Loucy (cell line): ENCODE measurements at regions not wholly inside any gene's neighbourhood (a gene's known extent, or its start where the extent isn't known, plus 50 kb on each side); places are given as distances from the start of the nearest gene placed in this dataset.
"Not testable (repeated sequence)": the region's sequence is repeated elsewhere in the genome, so short reads cannot be mapped to it uniquely, and the experiment has no call there.

Source experiments
- EZH2phosphoT487 ChIP-seq: fragments of 200-600 bp; IDR thresholded peaks from 2 replicates; pipeline ENCODE4 v1.6.1; 2018; ENCODE audit warnings: antibody characterized with exemption, mild to moderate bottlenecking, moderate library complexity, borderline replicate concordance
- TF ChIP-seq, protein P1 (sequence below): fragments of 200-600 bp; sonication (generic); conservative IDR thresholded peaks from 2 replicates; pipeline ENCODE4 v1.5.1; 2014; ENCODE audit warnings: mild to moderate bottlenecking, antibody characterized with exemption, low read length

DNA sequence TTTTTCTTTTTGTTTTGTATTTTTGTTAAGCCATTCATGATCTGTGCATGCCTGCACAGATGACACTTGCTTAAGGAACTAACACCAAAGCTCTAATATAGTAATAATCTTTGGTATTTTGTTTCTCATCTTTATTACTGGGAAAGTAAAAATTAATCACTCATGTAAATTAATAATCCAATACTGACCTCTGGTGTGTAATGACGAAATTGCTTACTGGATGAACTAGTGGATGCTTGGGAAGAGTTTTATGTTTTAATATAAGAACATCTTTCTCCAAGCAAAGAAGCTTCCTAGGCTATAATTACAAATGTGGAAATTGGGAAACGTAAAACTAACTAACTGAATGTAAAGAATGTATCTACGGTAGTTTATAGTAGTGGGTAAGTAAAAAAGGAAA is 147.9 kb downstream of the POTEC start:
- TF ChIP-seq, protein P1, sequence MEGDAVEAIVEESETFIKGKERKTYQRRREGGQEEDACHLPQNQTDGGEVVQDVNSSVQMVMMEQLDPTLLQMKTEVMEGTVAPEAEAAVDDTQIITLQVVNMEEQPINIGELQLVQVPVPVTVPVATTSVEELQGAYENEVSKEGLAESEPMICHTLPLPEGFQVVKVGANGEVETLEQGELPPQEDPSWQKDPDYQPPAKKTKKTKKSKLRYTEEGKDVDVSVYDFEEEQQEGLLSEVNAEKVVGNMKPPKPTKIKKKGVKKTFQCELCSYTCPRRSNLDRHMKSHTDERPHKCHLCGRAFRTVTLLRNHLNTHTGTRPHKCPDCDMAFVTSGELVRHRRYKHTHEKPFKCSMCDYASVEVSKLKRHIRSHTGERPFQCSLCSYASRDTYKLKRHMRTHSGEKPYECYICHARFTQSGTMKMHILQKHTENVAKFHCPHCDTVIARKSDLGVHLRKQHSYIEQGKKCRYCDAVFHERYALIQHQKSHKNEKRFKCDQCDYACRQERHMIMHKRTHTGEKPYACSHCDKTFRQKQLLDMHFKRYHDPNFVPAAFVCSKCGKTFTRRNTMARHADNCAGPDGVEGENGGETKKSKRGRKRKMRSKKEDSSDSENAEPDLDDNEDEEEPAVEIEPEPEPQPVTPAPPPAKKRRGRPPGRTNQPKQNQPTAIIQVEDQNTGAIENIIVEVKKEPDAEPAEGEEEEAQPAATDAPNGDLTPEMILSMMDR: peak; percentile 37; the same call in 1 of the 2 replicates
- not testable (repeated sequence) for TF ChIP-seq EZH2phosphoT487
